ENCODE measurements at regions not wholly inside any gene's neighbourhood (a gene's known extent, or its start where the extent isn't known, plus 50 kb on each side); places are given as distances from the start of the nearest gene placed in this dataset.

DNA sequence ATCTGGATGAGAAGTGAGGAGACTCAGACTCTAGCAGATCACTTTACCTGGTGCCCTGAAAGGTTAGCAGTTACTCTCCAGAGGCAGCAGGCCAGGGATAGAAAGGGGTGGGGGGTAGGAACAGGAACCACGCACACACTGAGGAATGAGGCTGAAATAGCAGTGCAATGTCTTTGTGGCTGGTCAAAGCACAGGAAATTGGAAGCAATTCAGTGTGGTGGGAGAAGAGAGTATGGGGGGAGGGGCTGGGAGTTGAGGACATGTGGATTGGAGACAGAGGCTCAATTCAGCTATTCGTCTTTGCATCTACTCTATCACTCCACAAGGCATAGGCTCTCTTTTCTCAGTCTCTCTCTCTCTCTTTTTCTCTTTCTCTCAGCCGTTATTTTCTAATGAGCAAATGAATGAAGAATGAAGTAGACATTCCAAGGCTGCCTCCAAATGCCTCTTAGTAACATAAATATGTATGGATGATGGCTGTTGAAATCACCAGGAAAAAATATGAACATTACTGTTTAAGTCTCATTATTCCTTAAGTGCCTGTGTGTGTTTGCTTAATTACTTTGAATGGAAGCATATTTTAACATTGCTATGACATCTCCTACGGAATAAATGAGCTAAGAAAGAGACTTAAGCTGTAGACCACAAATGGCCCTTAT, 979.4 kb downstream of the TSN start:
- TF ChIP-seq EZH2 (IDR thresholded peaks at IDR 0.05; ENCODE audit: low read depth) = no peak
- TF ChIP-seq, protein P1, sequence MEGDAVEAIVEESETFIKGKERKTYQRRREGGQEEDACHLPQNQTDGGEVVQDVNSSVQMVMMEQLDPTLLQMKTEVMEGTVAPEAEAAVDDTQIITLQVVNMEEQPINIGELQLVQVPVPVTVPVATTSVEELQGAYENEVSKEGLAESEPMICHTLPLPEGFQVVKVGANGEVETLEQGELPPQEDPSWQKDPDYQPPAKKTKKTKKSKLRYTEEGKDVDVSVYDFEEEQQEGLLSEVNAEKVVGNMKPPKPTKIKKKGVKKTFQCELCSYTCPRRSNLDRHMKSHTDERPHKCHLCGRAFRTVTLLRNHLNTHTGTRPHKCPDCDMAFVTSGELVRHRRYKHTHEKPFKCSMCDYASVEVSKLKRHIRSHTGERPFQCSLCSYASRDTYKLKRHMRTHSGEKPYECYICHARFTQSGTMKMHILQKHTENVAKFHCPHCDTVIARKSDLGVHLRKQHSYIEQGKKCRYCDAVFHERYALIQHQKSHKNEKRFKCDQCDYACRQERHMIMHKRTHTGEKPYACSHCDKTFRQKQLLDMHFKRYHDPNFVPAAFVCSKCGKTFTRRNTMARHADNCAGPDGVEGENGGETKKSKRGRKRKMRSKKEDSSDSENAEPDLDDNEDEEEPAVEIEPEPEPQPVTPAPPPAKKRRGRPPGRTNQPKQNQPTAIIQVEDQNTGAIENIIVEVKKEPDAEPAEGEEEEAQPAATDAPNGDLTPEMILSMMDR (conservative IDR thresholded peaks at IDR 0.05) = no peak
- no peak overlapping the region for H3K4me2 ChIP-seq
- BruUV-seq (replicated peaks) = no TSS peak
- no peak overlapping the region for H2AFZ ChIP-seq
- POLR2A ChIA-PET (ENCODE audit: unreplicated experiment) = no interaction called here
- DNase-seq = no peak
- no peaks in the 10 kb centered on the region; the same call in 1 of the 2 replicates for H3K4me1 ChIP-seq (replicated peaks; ENCODE audit: insufficient read depth)
- H3F3A ChIP-seq (ENCODE audit: insufficient read depth, low read depth) = no peaks in the 10 kb centered on the region
- H3K9me2 ChIP-seq (ENCODE audit: insufficient read depth) = no peaks in the 10 kb centered on the region; the same call in 1 of the 2 replicates
- CTCF ChIA-PET = no interaction called here
- no peaks in the 10 kb centered on the region for H3K36me3 ChIP-seq (ENCODE audit: low read depth)
- no peak overlapping the region for H3K4me3 ChIP-seq
- intact Hi-C loops (cut with micrococcal nuclease; ENCODE audit: unreplicated experiment) = no loop called here
- no peaks in the 10 kb centered on the region for H3K9me3 ChIP-seq (ENCODE audit: insufficient read depth, low read depth)
- no peaks in the 10 kb centered on the region for H3K79me2 ChIP-seq (ENCODE audit: low read depth)
- H3K27me3 ChIP-seq (ENCODE audit: insufficient read depth, low read depth) = no peaks in the 10 kb centered on the region
- no peak overlapping the region for H3K27ac ChIP-seq
- H4K20me1 ChIP-seq (ENCODE audit: insufficient read depth) = no peaks in the 10 kb centered on the region

DNA sequence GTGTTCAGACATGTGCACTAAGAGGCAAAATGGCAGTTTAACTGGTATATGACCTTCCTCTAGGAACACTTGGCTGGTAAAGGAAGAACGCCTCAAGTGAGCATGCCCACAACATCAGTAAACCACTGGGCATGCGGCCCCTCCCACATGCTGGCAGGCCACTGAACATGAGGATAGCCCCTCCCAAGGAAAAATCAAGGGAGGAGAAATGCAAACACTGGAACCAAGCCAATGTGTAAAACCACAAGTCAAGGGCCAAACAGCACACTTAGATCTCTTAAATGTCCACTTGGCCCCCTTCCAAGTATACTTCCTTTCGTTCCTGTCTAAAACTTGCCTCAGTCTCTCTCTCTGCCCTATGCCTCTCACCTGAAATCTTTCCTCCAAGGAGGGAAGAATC, 980.8 kb downstream of the TSN start:
- Histone ChIP-seq H3K4me1 (replicated peaks; ENCODE audit: insufficient read depth) (no peaks in the 10 kb centered on the region; the same call in 1 of the 2 replicates), H3K9me3 (ENCODE audit: insufficient read depth, low read depth) (no peaks in the 10 kb centered on the region), H3K36me3 (ENCODE audit: low read depth) (no peaks in the 10 kb centered on the region), H3K79me2 (ENCODE audit: low read depth) (no peaks in the 10 kb centered on the region), H3K27me3 (ENCODE audit: insufficient read depth, low read depth) (no peaks in the 10 kb centered on the region), H3K9me2 (ENCODE audit: insufficient read depth) (no peaks in the 10 kb centered on the region; the same call in 1 of the 2 replicates), H2AFZ (no peak overlapping the region), H3F3A (ENCODE audit: insufficient read depth, low read depth) (no peaks in the 10 kb centered on the region), H3K4me3 (no peak overlapping the region), H3K4me2 (no peak overlapping the region), H3K27ac (no peak overlapping the region), H4K20me1 (ENCODE audit: insufficient read depth) (no peaks in the 10 kb centered on the region)
- TF ChIP-seq, protein P1 (conservative IDR thresholded peaks at IDR 0.05) = no peak
- no peak for TF ChIP-seq EZH2 (IDR thresholded peaks at IDR 0.05; ENCODE audit: low read depth)
- ChIA-PET POLR2A (ENCODE audit: unreplicated experiment) (no interaction called here), CTCF (no interaction called here)
- intact Hi-C loops (cut with micrococcal nuclease; ENCODE audit: unreplicated experiment) = no loop called here
- no peak for DNase-seq
- BruUV-seq (replicated peaks) = no TSS peak

DNA sequence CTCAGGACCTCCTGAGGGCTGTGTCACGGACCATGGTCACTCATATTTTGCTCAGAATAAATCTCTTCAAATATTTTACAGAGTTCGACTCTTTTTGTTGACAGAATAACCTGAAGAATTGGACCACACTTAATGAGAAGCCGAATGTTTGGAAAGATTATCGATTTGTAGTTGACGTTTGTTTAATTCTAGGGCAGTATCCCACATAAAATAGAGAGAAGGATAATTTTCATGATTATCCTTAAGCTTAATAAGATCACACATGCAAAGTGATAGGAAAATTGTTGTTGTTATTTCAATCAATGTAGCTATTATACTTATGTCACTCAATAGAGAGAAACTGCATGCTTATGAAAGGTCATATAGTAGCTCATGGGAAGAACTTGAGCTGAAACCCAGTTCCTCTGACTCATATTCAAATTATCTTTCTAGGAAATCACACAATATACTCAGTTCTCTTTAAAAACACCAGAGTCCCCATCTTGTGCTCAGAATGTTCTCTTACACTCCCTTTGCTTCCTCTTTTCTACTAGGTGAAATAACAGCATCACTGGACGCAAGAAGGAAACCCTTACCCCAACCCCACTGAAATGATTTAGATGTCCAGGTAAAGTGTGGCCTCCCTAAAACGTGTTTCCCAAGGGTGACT, 982.1 kb downstream of the TSN start:
- Histone ChIP-seq H3K9me2 (ENCODE audit: insufficient read depth) (no peaks in the 10 kb centered on the region; the same call in 1 of the 2 replicates), H3K36me3 (ENCODE audit: low read depth) (no peaks in the 10 kb centered on the region), H3K4me2 (no peak overlapping the region), H3K27me3 (ENCODE audit: insufficient read depth, low read depth) (no peaks in the 10 kb centered on the region), H3K27ac (no peak overlapping the region), H3K9me3 (ENCODE audit: insufficient read depth, low read depth) (no peaks in the 10 kb centered on the region), H4K20me1 (ENCODE audit: insufficient read depth) (no peaks in the 10 kb centered on the region), H3K79me2 (ENCODE audit: low read depth) (no peaks in the 10 kb centered on the region), H3F3A (ENCODE audit: insufficient read depth, low read depth) (no peaks in the 10 kb centered on the region), H3K4me3 (no peak overlapping the region), H3K4me1 (replicated peaks; ENCODE audit: insufficient read depth) (no peaks in the 10 kb centered on the region; the same call in 1 of the 2 replicates), H2AFZ (no peak overlapping the region)
- DNase-seq = no peak
- intact Hi-C loops (cut with micrococcal nuclease; ENCODE audit: unreplicated experiment) = no loop called here
- no peak for TF ChIP-seq EZH2 (IDR thresholded peaks at IDR 0.05; ENCODE audit: low read depth)
- TF ChIP-seq, protein P1 (conservative IDR thresholded peaks at IDR 0.05) = no peak
- POLR2A ChIA-PET (ENCODE audit: unreplicated experiment) = no interaction called here
- CTCF ChIA-PET = no interaction called here
- BruUV-seq (replicated peaks) = no TSS peak

Data from PC-9 (cell line).